GM12801 (cell line): ENCODE measurements at regions not wholly inside any gene's neighbourhood (a gene's known extent, or its start where the extent isn't known, plus 50 kb on each side); places are given as distances from the start of the nearest gene placed in this dataset.

ENCODE experiments used
- CTCF ChIP-seq: IDR thresholded peaks from one replicate; pipeline ENCODE4 v1.5.1; 2011; ENCODE audit warnings: control low read depth; ENCODE audit not compliant: insufficient read length; ENCODE audit errors: extremely low read depth

- TF ChIP-seq CTCF: no peak
Observed at GRCh38 chr4:182074139-182074538, 169.1 kb upstream of the TENM3 start.

- TF ChIP-seq CTCF: no peak
Observed at GRCh38 chr4:182074810-182075209, 168.4 kb upstream of the TENM3 start.

GRCh38 chr4:182082910-182083309, 160.3 kb upstream of the TENM3 start:
- no peak for TF ChIP-seq CTCF

GRCh38 chr4:182083671-182084410, 159.4 kb upstream of the TENM3 start:
- TF ChIP-seq CTCF: no peak

GRCh38 chr4:182085051-182085480, 158.1 kb upstream of the TENM3 start:
- TF ChIP-seq CTCF: no peak

- no peak for TF ChIP-seq CTCF
Observed at GRCh38 chr4:182089326-182089725, 153.9 kb upstream of the TENM3 start.

GRCh38 chr4:182090186-182090585, 153.0 kb upstream of the TENM3 start:
- no peak for TF ChIP-seq CTCF
